GM18873 (cell line): ENCODE measurements at regions not wholly inside any gene's neighbourhood (a gene's known extent, or its start where the extent isn't known, plus 50 kb on each side); places are given as distances from the start of the nearest gene placed in this dataset.

Experiments
- ATAC-seq: cut with Tn5 transposase; IDR thresholded peaks from one replicate; pipeline ENCODE4 v1.9.1; 2021; ENCODE audit warnings: mild to moderate bottlenecking, moderate library complexity, moderate number of reproducible peaks; ENCODE audit not compliant: unreplicated experiment, low FRiP score

- no peak for ATAC-seq
Observed at GRCh38 chr1:87707411-87707810, 378.7 kb downstream of the LMO4 start.

- no peak for ATAC-seq
Observed at GRCh38 chr1:87712261-87713010, 383.8 kb downstream of the LMO4 start.

GRCh38 chr1:87714278-87714677 lies 385.6 kb downstream of the LMO4 start:
- ATAC-seq: no peak

- no peak for ATAC-seq
Observed at GRCh38 chr1:87715052-87715451, 386.4 kb downstream of the LMO4 start.

- ATAC-seq: no peak
Observed at GRCh38 chr1:87715471-87715870, 386.8 kb downstream of the LMO4 start.

GRCh38 chr1:87717157-87717670 lies 388.5 kb downstream of the LMO4 start:
- no peak for ATAC-seq

- no peak for ATAC-seq
Observed at GRCh38 chr1:87718241-87718950, 389.7 kb downstream of the LMO4 start.

GRCh38 chr1:87719658-87720057 lies 391.0 kb downstream of the LMO4 start:
- ATAC-seq: no peak

GRCh38 chr1:87720561-87720960 lies 391.9 kb downstream of the LMO4 start:
- no peak for ATAC-seq

GRCh38 chr1:87723193-87723592 lies 394.5 kb downstream of the LMO4 start:
- no peak for ATAC-seq

- ATAC-seq: no peak
Observed at GRCh38 chr1:87728169-87728568, 399.5 kb downstream of the LMO4 start.

- ATAC-seq: no peak
Observed at GRCh38 chr1:87730274-87731216, 401.9 kb downstream of the LMO4 start.

GRCh38 chr1:87733386-87733785 lies 404.7 kb downstream of the LMO4 start:
- no peak for ATAC-seq

GRCh38 chr1:87735750-87736149 lies 407.1 kb downstream of the LMO4 start:
- no peak for ATAC-seq

GRCh38 chr1:87739141-87739540 lies 410.5 kb downstream of the LMO4 start:
- no peak for ATAC-seq

GRCh38 chr1:87739704-87740103 lies 411.0 kb downstream of the LMO4 start:
- ATAC-seq: no peak

GRCh38 chr1:87743256-87743655 lies 414.6 kb downstream of the LMO4 start:
- ATAC-seq: no peak

- ATAC-seq: no peak
Observed at GRCh38 chr1:87744056-87744455, 415.4 kb downstream of the LMO4 start.

GRCh38 chr1:87744763-87745162 lies 416.1 kb downstream of the LMO4 start:
- no peak for ATAC-seq

GRCh38 chr1:87753366-87753765 lies 424.7 kb downstream of the LMO4 start:
- no peak for ATAC-seq

- ATAC-seq: no peak
Observed at GRCh38 chr1:87754139-87754538, 425.5 kb downstream of the LMO4 start.
